ENCODE measurements at regions not wholly inside any gene's neighbourhood (a gene's known extent, or its start where the extent isn't known, plus 50 kb on each side); places are given as distances from the start of the nearest gene placed in this dataset.

- TF ChIP-seq CTCF (IDR thresholded peaks at IDR 0.05): no peak
- TF ChIP-seq POLR2A (IDR thresholded peaks at IDR 0.05): no peak
These were observed 790.4 kb downstream of the TSN start for GRCh38 chr2:122545821-122546220.

All from body of pancreas (tissue), 4 donors.